ENCODE measurements at regions not wholly inside any gene's neighbourhood (a gene's known extent, or its start where the extent isn't known, plus 50 kb on each side); places are given as distances from the start of the nearest gene placed in this dataset.
A peak's percentile ranks its signal among the peaks of the same experiment; 100 is the strongest.

GRCh38 chr4:30462445-30463090 lies 257.6 kb upstream of the PCDH7 start:
- intact Hi-C loops (cut with micrococcal nuclease; ENCODE audit: unreplicated experiment) (no loop called here), in situ Hi-C loops (cut with HindIII; ENCODE audit: extremely low pct_ligation_motif_present, low pct_unique_long_range_greater_than_20kb) (no loop called here)
- Histone ChIP-seq H3K27me3 (ENCODE audit: control insufficient read depth in 1 of 2, insufficient read depth in 2 of 2, low read length in 2 of 2) (no peaks in the 10 kb centered on the region), H3K79me2 (ENCODE audit: insufficient read depth, low read length) (no peaks in the 10 kb centered on the region), H3K36me3 (replicated peaks in 1 of 2; ENCODE audit: control insufficient read depth in 1 of 2, insufficient read depth in 2 of 2, low read length in 2 of 2) (no peaks in the 10 kb centered on the region), H3K4me3 (replicated peaks in 1 of 3; ENCODE audit: insufficient read depth in 1 of 3, low read depth in 2 of 3, low read length in 3 of 3) (no peak overlapping the region), H3K4me2 (ENCODE audit: low read depth, low read length) (no peak overlapping the region), H2AFZ (ENCODE audit: low read length) (no peak overlapping the region), H3K27ac (ENCODE audit: extremely low read length, insufficient read depth, low read length) (no peak overlapping the region), H4K20me1 (ENCODE audit: insufficient read depth, low read length) (no peaks in the 10 kb centered on the region), H3K9me3 (ENCODE audit: low read length) (peaks cover 74% of the 10 kb centered on the region), H3K4me1 (ENCODE audit: insufficient read depth, low read length) (no peaks in the 10 kb centered on the region), H3K9ac (ENCODE audit: insufficient read depth, low read depth, low read length) (no peak overlapping the region)
- FAIRE-seq (no peak), DNase-seq (ENCODE audit: low spot score) (no peak), ATAC-seq (no peak)
- 34% methylated on average over 6 of the region's 6 CpGs for WGBS (ENCODE audit: low lambda C conversion rate)
- ChIA-PET POLR2A (no interaction called here), CTCF (ENCODE audit: low intra/inter-chr PET ratio, low total read pairs) (no interaction called here)
- no peak for TF ChIP-seq ZBTB33 (CRISPR knock-in tag; IDR thresholded peaks at IDR 0.05)
- no peak for TF ChIP-seq MTA3 (CRISPR knock-in tag; IDR thresholded peaks at IDR 0.05)
- TF ChIP-seq ZNF12 (CRISPR knock-in tag; IDR thresholded peaks at IDR 0.05), result no peak
- TF ChIP-seq, protein P1, sequence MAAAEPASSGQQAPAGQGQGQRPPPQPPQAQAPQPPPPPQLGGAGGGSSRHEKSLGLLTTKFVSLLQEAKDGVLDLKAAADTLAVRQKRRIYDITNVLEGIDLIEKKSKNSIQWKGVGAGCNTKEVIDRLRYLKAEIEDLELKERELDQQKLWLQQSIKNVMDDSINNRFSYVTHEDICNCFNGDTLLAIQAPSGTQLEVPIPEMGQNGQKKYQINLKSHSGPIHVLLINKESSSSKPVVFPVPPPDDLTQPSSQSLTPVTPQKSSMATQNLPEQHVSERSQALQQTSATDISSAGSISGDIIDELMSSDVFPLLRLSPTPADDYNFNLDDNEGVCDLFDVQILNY (CRISPR knock-in tag; conservative IDR thresholded peaks at IDR 0.05), result no peak
- peak in 1 of 2 experiments; percentile 54; a peak in 2 of 4 replicates for TF ChIP-seq MAFK (conservative IDR thresholded peaks at IDR 0.05 in 1 of 2, IDR thresholded peaks at IDR 0.05 in 1 of 2; ENCODE audit: low read length in 2 of 2)
- TF ChIP-seq MAFF (IDR thresholded peaks at IDR 0.05; ENCODE audit: low read depth, low read length), result peak; percentile 31; the same call in 1 of the 2 replicates
- BruUV-seq (replicated peaks), result no TSS peak
